IMR-90 (cell line): ENCODE measurements at regions not wholly inside any gene's neighbourhood (a gene's known extent, or its start where the extent isn't known, plus 50 kb on each side); places are given as distances from the start of the nearest gene placed in this dataset.
"Not testable (repeated sequence)": the region's sequence is repeated elsewhere in the genome, so short reads cannot be mapped to it uniquely, and the experiment has no call there.

ENCODE experiments used
- ATAC-seq: fragments of 200-7000 bp; cut with Tn5 transposase; 2 replicates; pipeline ENCODE4 v1.9.1; 2020; ENCODE audit warnings: low read depth, mild to moderate bottlenecking, moderate library complexity
- BruUV-seq: library from RNA; stranded (reverse); fragments of 400-500 nt; replicated peaks from 2 replicates; lab custom pipeline; 2021; lab: Mats Ljungman, UMichigan
- CTCF ChIA-PET: fragments of 300-600 bp; formaldehyde crosslinking; extraction: SDS; loops from one replicate; lab custom pipeline; 2021; ENCODE audit warnings: antibody characterized with exemption; lab: Yijun Ruan, JAX
- POLR2A ChIA-PET: fragments of 300-600 bp; sonication (Branson Sonifier 250); formaldehyde crosslinking; loops from one replicate; lab custom pipeline; 2022; ENCODE audit warnings: antibody characterized with exemption; ENCODE audit not compliant: unreplicated experiment; lab: Charles Lee
- DNase-seq: peaks from one replicate; pipeline ENCODE4 v3.0.0; 2013
- H2AFZ ChIP-seq: replicated peaks from 2 replicates; pipeline ENCODE3; 2013; ENCODE audit warnings: low read length, mild to moderate bottlenecking; ENCODE audit not compliant: poor library complexity
- H2AK5ac ChIP-seq: 2 replicates; pipeline ENCODE4 v1.6.1; 2013; ENCODE audit warnings: low read depth, low read length, inconsistent platforms
- H2AK9ac ChIP-seq: replicated peaks from 2 replicates; pipeline ENCODE3; 2013; ENCODE audit warnings: mild to moderate bottlenecking, low read depth, low read length, moderate library complexity; ENCODE audit not compliant: poor library complexity
- H2BK120ac ChIP-seq: 2 replicates; pipeline ENCODE4 v1.6.1; 2013; ENCODE audit warnings: low read depth, low read length, inconsistent platforms
- H2BK15ac ChIP-seq: 3 replicates; pipeline ENCODE4 v1.6.1; 2013; ENCODE audit warnings: low read depth, low read length, inconsistent platforms
- H2BK20ac ChIP-seq: 2 replicates; pipeline ENCODE4 v1.6.1; 2013; ENCODE audit warnings: low read depth, mild to moderate bottlenecking, inconsistent platforms, low read length, moderate library complexity
- H2BK5ac ChIP-seq: 2 replicates; pipeline ENCODE4 v1.6.1; 2013; ENCODE audit warnings: mild to moderate bottlenecking, low read depth, low read length, inconsistent platforms; ENCODE audit not compliant: poor library complexity, severe bottlenecking
- H3K14ac ChIP-seq: replicated peaks from 2 replicates; pipeline ENCODE4 v1.6.1; 2013; ENCODE audit warnings: low read depth, low read length, inconsistent platforms
- H3K18ac ChIP-seq: 2 replicates; pipeline ENCODE4 v1.6.1; 2013; ENCODE audit warnings: low read depth, low read length, control low read depth
- H3K23ac ChIP-seq: 2 replicates; pipeline ENCODE4 v1.6.1; 2013; ENCODE audit warnings: low read depth, low read length, inconsistent platforms
- H3K27ac ChIP-seq: 2 replicates; pipeline ENCODE4 v1.5.1; 2013; ENCODE audit warnings: mild to moderate bottlenecking, control low read depth, low read length; ENCODE audit not compliant: insufficient read depth
- H3K27me3 ChIP-seq: 2 replicates; pipeline ENCODE4 v1.6.1; 2013; ENCODE audit warnings: low read length; ENCODE audit not compliant: control insufficient read depth, insufficient read depth
- H3K36me3 ChIP-seq: 2 replicates; pipeline ENCODE4 v1.6.1; 2013; ENCODE audit warnings: low read length, mixed read lengths; ENCODE audit not compliant: control insufficient read depth, insufficient read depth
- H3K4ac ChIP-seq: 2 replicates; pipeline ENCODE4 v1.6.1; 2013; ENCODE audit warnings: low read depth, low read length, inconsistent platforms
- H3K4me1 ChIP-seq: 2 replicates; pipeline ENCODE4 v1.6.1; 2013; ENCODE audit warnings: low read length, mixed read lengths; ENCODE audit not compliant: control insufficient read depth, insufficient read depth
- H3K4me2 ChIP-seq: 2 replicates; pipeline ENCODE4 v1.6.1; 2013; ENCODE audit warnings: low read depth, mild to moderate bottlenecking, control low read depth, low read length, moderate library complexity
- H3K4me3 ChIP-seq: 2 replicates; pipeline ENCODE4 v1.5.1; 2013; ENCODE audit warnings: low read depth, mild to moderate bottlenecking, control low read depth, low read length, moderate library complexity; ENCODE audit not compliant: insufficient read depth
- H3K56ac ChIP-seq: 2 replicates; pipeline ENCODE4 v1.6.1; 2013; ENCODE audit warnings: low read length, inconsistent platforms; ENCODE audit not compliant: insufficient read depth; ENCODE audit errors: extremely low read depth
- H3K79me1 ChIP-seq, 2 experiments: 2 replicates each; pipeline ENCODE4 v1.6.1; 2013; ENCODE audit warnings: low read length in 2 of 2, inconsistent platforms in 1 of 2, low read depth in 1 of 2
- H3K9ac ChIP-seq: 2 replicates; pipeline ENCODE4 v1.6.1; 2013; ENCODE audit warnings: low read depth, low read length, control low read depth
- H3K9me1 ChIP-seq: 2 replicates; pipeline ENCODE4 v1.6.1; 2013; ENCODE audit warnings: low read length, inconsistent platforms; ENCODE audit not compliant: insufficient read depth
- H3K9me3 ChIP-seq: 2 replicates; pipeline ENCODE4 v1.6.1; 2013; ENCODE audit warnings: low read length; ENCODE audit not compliant: control insufficient read depth, insufficient read depth
- H4K20me1 ChIP-seq: 2 replicates; pipeline ENCODE4 v1.6.1; 2013; ENCODE audit warnings: low read length, inconsistent platforms; ENCODE audit not compliant: insufficient read depth
- H4K5ac ChIP-seq: 2 replicates; pipeline ENCODE4 v1.6.1; 2013; ENCODE audit warnings: mild to moderate bottlenecking, low read depth, low read length, control low read depth
- H4K8ac ChIP-seq, 2 experiments: 2 replicates each; pipeline ENCODE4 v1.6.1; 2013; ENCODE audit warnings: low read depth in 2 of 2, low read length in 2 of 2, control low read depth in 1 of 2, inconsistent platforms in 1 of 2
- H4K91ac ChIP-seq: 2 replicates; pipeline ENCODE4 v1.6.1; 2013; ENCODE audit warnings: low read depth, low read length, inconsistent platforms; ENCODE audit not compliant: insufficient read depth
- WGBS, 2 experiments: methylation state at CpG; one replicate each; pipeline versions ENCODE4 v1.1.5 to v1.1.7; 2013; ENCODE audit warnings: missing lambda C conversion rate in 2 of 2; ENCODE audit not compliant: insufficient read length in 1 of 2; ENCODE audit errors: extremely low coverage in 2 of 2; 5-methylcytosine and 5-hydroxymethylcytosine counted together
- dilution Hi-C: fragments of 300-500 bp; cut with HindIII; formaldehyde crosslinking; loops from one replicate; pipeline ENCODE4 v1.14.3; 2018; ENCODE audit warnings: low sequenced_read_pairs; ENCODE audit not compliant: unreplicated experiment
- in situ Hi-C: fragments of 300-500 bp; cut with MboI; formaldehyde crosslinking; loops from 3 replicates; pipeline ENCODE4 v1.14.3; 2019; ENCODE audit warnings: low sequenced_read_pairs, inconsistent platforms, mixed read lengths
- intact Hi-C: fragments of 100-400 bp; cut with micrococcal nuclease; formaldehyde crosslinking; loops from 2 replicates; pipeline ENCODE4 v1.10.0; 2022

- H3K27ac ChIP-seq, H3K18ac ChIP-seq, H3K27me3 ChIP-seq, dilution Hi-C loops, H3K4me1 ChIP-seq, DNase-seq, ATAC-seq, H3K4ac ChIP-seq, H3K79me1 ChIP-seq, H4K20me1 ChIP-seq, H3K9me3 ChIP-seq, H3K4me3 ChIP-seq, H3K14ac ChIP-seq, intact Hi-C loops, H2AK5ac ChIP-seq, H2BK20ac ChIP-seq, H2BK15ac ChIP-seq, H2BK120ac ChIP-seq, H2AFZ ChIP-seq, H3K56ac ChIP-seq, H3K23ac ChIP-seq, BruUV-seq, H4K8ac ChIP-seq, in situ Hi-C loops, H3K9ac ChIP-seq, POLR2A ChIA-PET, H2AK9ac ChIP-seq, CTCF ChIA-PET, H4K91ac ChIP-seq, H3K4me2 ChIP-seq, H2BK5ac ChIP-seq, H3K36me3 ChIP-seq, H3K9me1 ChIP-seq, H4K5ac ChIP-seq: not testable (repeated sequence)
- no CpG with 5 or more reads among the region's 6 CpGs for WGBS, 2 experiments
Measured at GRCh38 chr2:87311896-87312441, 290.3 kb upstream of the PLGLB1 start.

- WGBS, 2 experiments: no CpG with 5 or more reads among the region's 3 CpGs
- H3K4me1 ChIP-seq, H3K9me1 ChIP-seq, H2BK15ac ChIP-seq, H3K4ac ChIP-seq, H2BK120ac ChIP-seq, H3K23ac ChIP-seq, H3K36me3 ChIP-seq, H3K56ac ChIP-seq, in situ Hi-C loops, H3K27me3 ChIP-seq, H2AK9ac ChIP-seq, H3K4me2 ChIP-seq, H2AK5ac ChIP-seq, DNase-seq, CTCF ChIA-PET, H4K5ac ChIP-seq, H3K14ac ChIP-seq, dilution Hi-C loops, H4K91ac ChIP-seq, H4K8ac ChIP-seq, H3K27ac ChIP-seq, POLR2A ChIA-PET, H2BK20ac ChIP-seq, BruUV-seq, ATAC-seq, H2AFZ ChIP-seq, H3K9ac ChIP-seq, H3K18ac ChIP-seq, H3K9me3 ChIP-seq, H4K20me1 ChIP-seq, intact Hi-C loops, H2BK5ac ChIP-seq, H3K79me1 ChIP-seq, H3K4me3 ChIP-seq: not testable (repeated sequence)
Measured at GRCh38 chr2:87314622-87315021, 293.0 kb upstream of the PLGLB1 start.
